Activated CD4-positive, alpha-beta T cell treated with anti-CD3 and anti-CD28 coated beads for 36 hours (primary cell): ENCODE measurements at regions not wholly inside any gene's neighbourhood (a gene's known extent, or its start where the extent isn't known, plus 50 kb on each side); places are given as distances from the start of the nearest gene placed in this dataset.
"Not testable (repeated sequence)": the region's sequence is repeated elsewhere in the genome, so short reads cannot be mapped to it uniquely, and the experiment has no call there.

Experiments used
- ATAC-seq: fragments of 200-7000 bp; cut with Tn5 transposase; one replicate; pipeline ENCODE4 v1.10.0; 2021; ENCODE audit warnings: mild to moderate bottlenecking, moderate library complexity
- CTCF ChIA-PET: fragments of 350-600 bp; sonication (Branson Sonifier 250); formaldehyde crosslinking; loops from one replicate; lab custom pipeline; 2021; ENCODE audit warnings: antibody characterized with exemption; lab: Charles Lee
- POLR2A ChIA-PET: fragments of 350-600 bp; sonication (Branson Sonifier 250); formaldehyde crosslinking; loops from one replicate; lab custom pipeline; 2021; ENCODE audit warnings: antibody characterized with exemption, inconsistent platforms; lab: Charles Lee
- DNase-seq: peaks from one replicate; pipeline ENCODE4 v3.0.0-alpha.2; 2020
- H3K27ac Mint-ChIP-seq: one replicate; pipeline ENCODE4 v1.8.0; 2021; ENCODE audit warnings: mixed read lengths
- H3K27me3 Mint-ChIP-seq: one replicate; pipeline ENCODE4 v1.8.0; 2021; ENCODE audit warnings: mixed read lengths
- H3K36me3 Mint-ChIP-seq: one replicate; pipeline ENCODE4 v1.8.0; 2021; ENCODE audit warnings: low read depth, mixed read lengths
- H3K4me1 Mint-ChIP-seq: one replicate; pipeline ENCODE4 v1.8.0; 2021; ENCODE audit warnings: mixed read lengths
- H3K4me3 Mint-ChIP-seq: one replicate; pipeline ENCODE4 v1.8.0; 2021; ENCODE audit warnings: mild to moderate bottlenecking, moderate library complexity, mixed read lengths
- H3K9me3 Mint-ChIP-seq: one replicate; pipeline ENCODE4 v1.8.0; 2021; ENCODE audit warnings: low read depth, mixed read lengths
- intact Hi-C, 2 experiments: fragments of 100-400 bp; cut with DNase I in 1 of 2; cut with micrococcal nuclease in 1 of 2; formaldehyde crosslinking; loops; one replicate each; pipeline versions ENCODE4 v1.14.2 to v1.15.1; 2022 to 2024; cut with DNase I, micrococcal nuclease

DNA sequence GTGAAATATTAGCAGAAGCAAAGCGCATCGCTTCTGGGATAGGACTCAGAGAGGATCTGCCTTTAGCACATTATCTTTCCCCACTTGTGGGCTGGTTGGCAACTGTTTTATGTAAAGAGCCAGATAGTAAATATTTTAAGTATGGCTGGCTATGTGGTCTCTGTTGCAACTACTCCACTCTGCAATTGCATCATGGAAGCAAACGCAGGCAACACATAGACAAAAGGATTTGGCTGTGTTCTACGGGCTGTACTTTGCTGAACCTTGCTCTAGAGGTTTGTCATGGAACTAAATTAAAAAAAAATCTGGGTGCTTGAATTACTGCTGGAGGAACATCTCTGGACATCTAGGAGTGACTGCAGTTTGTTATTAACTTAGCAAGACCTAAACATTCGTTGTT is 307.8 kb upstream of the TPK1 start:
- CTCF ChIA-PET, result no interaction called here
- H3K27me3 Mint-ChIP-seq, result no peaks in the 10 kb centered on the region
- no peaks in the 10 kb centered on the region for H3K36me3 Mint-ChIP-seq
- intact Hi-C loops, result no loop called here
- no peak overlapping the region for H3K4me3 Mint-ChIP-seq
- H3K27ac Mint-ChIP-seq, result no peak overlapping the region
- H3K4me1 Mint-ChIP-seq, result no peaks in the 10 kb centered on the region
- ATAC-seq (no peak), DNase-seq (no peak)
- H3K9me3 Mint-ChIP-seq, result no peaks in the 10 kb centered on the region
- POLR2A ChIA-PET, result no interaction called here

DNA sequence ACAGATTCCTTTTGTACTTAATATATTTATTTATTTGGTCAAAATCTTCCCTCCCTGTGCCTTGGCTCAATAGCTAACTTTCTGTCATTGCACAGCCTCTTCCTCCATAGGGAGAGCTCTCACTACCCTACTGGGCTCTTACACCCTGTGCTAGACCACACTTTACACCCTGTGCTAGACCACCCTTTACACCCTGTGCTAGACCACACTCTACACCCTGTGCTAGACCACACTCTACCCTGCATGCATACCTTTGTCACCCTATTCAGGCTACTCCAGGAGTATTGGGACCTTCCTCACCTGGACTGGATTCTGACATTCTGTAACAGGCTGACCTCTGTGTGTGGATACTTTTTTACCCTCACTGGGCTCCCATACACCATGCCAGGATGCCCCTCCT is 298.5 kb upstream of the TPK1 start:
- intact Hi-C loops, result no loop called here
- Mint-ChIP-seq H3K9me3 (no peaks in the 10 kb centered on the region), H3K36me3 (no peaks in the 10 kb centered on the region), H3K4me3 (no peak overlapping the region), H3K27ac (no peak overlapping the region), H3K4me1 (no peaks in the 10 kb centered on the region), H3K27me3 (peaks cover 3% of the 10 kb centered on the region)
- ChIA-PET CTCF (interaction anchor here (1.0 kb wide), 1 partner anchor 42 kb away, joined by 3 read pairs; no protein-coding TSS in a partner anchor), POLR2A (no interaction called here)
- ATAC-seq (no peak), DNase-seq (no peak)

DNA sequence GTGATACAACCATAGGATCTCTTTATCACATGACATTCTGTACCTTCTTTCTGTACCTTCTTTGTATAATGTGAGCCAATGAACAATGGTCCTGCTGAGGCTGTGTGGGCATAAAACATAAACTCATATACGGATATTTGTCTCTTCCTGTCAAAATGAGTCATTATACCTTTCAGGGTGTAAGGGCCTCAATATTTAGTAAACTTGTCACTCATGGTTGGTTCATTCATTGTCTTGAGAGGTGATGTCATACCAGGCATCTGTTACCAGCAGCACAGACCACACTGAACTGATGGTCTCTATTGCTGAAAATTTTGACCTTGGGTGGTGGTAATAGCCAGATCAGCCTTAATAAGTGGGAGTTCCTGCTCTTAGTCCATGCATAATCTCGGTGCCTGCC is 287.6 kb upstream of the TPK1 start:
- intact Hi-C loops, result no loop called here
- peaks cover 4% of the 10 kb centered on the region for H3K9me3 Mint-ChIP-seq
- no peaks in the 10 kb centered on the region for H3K36me3 Mint-ChIP-seq
- no peaks in the 10 kb centered on the region for H3K4me1 Mint-ChIP-seq
- no peak overlapping the region for H3K4me3 Mint-ChIP-seq
- no peak overlapping the region for H3K27ac Mint-ChIP-seq
- ChIA-PET CTCF (interaction anchor here (0.6 kb wide), 1 partner anchor 15 kb away, joined by 3 read pairs; no protein-coding TSS in a partner anchor), POLR2A (no interaction called here)
- peaks cover 3% of the 10 kb centered on the region for H3K27me3 Mint-ChIP-seq
- DNase-seq (no peak), ATAC-seq (no peak)

DNA sequence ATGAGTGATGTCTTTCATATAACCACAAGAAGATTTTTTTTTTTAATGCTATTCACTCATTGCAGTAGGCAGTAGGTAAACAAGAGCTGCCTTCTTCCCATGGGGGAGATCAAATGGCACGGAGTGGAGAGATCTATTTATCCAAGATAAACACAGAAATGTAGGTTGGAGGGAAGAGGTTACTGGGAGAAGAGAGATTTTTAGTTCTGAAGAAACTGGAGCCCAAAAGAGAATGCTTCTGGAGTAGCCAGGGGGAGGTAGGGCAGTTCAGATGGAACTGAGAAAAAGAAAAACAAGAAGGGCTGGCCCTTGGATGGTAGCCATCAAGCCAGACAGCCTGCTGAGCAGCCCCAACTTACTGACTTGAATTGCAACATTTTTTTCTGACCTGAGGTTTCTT is 270.1 kb upstream of the TPK1 start:
- Mint-ChIP-seq H3K36me3 (no peaks in the 10 kb centered on the region), H3K4me1 (no peaks in the 10 kb centered on the region), H3K4me3 (no peak overlapping the region), H3K27me3 (peaks cover 2% of the 10 kb centered on the region), H3K9me3 (no peaks in the 10 kb centered on the region), H3K27ac (no peak overlapping the region)
- ChIA-PET CTCF (no interaction called here), POLR2A (no interaction called here)
- intact Hi-C loops, result no loop called here
- DNase-seq, result no peak
- no peak for ATAC-seq

DNA sequence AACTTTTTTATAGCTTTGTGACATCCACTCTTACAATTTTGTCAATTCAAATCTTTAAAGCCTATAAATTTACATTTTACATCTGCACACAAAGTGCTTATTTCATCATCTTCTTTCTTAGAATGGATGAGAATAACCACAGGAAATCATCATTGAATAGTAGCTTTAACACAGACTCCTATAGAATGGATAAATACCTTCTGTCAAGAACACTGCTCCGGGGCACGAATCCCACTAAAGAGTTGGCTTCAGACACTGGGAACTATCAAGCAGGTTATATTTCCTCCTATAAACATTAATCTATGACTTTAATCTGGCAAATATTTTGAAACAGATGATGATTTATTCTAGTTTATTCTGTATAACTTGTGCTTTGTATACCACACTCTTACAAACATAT is 269.7 kb upstream of the TPK1 start:
- Mint-ChIP-seq H3K27me3 (peaks cover 5% of the 10 kb centered on the region), H3K9me3 (no peaks in the 10 kb centered on the region), H3K27ac (no peak overlapping the region), H3K4me1 (no peaks in the 10 kb centered on the region), H3K4me3 (no peak overlapping the region), H3K36me3 (no peaks in the 10 kb centered on the region)
- DNase-seq (no peak), ATAC-seq (no peak)
- intact Hi-C loops, result no loop called here
- ChIA-PET CTCF (interaction anchor here (1.0 kb wide), 1 partner anchor 8 kb away, joined by 3 read pairs; no protein-coding TSS in a partner anchor), POLR2A (no interaction called here)

DNA sequence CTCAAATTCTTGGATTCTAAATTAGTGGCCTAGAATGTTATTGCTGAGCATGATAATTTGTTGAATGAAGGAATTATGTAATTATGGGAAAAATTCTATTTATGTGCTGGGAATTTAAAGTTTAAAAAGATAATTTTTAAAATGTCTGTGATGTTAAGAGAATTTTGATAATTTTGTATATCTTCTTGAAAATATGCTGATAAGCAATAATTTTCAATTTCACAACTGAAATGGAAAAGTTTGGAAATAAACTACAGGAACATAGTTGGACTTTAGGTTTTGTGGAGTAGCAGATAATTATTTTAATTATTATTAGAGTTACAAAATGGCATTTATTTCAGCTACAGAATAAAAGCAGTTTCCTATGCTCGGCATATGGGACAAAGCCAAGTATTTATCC is 268.5 kb upstream of the TPK1 start:
- H3K27me3 Mint-ChIP-seq, result peaks cover 5% of the 10 kb centered on the region
- no peak overlapping the region for H3K4me3 Mint-ChIP-seq
- H3K27ac Mint-ChIP-seq, result no peak overlapping the region
- no peaks in the 10 kb centered on the region for H3K4me1 Mint-ChIP-seq
- intact Hi-C loops, result no loop called here
- POLR2A ChIA-PET, result no interaction called here
- DNase-seq, result no peak
- H3K36me3 Mint-ChIP-seq, result no peaks in the 10 kb centered on the region
- H3K9me3 Mint-ChIP-seq, result no peaks in the 10 kb centered on the region
- no peak for ATAC-seq
- CTCF ChIA-PET, result no interaction called here

DNA sequence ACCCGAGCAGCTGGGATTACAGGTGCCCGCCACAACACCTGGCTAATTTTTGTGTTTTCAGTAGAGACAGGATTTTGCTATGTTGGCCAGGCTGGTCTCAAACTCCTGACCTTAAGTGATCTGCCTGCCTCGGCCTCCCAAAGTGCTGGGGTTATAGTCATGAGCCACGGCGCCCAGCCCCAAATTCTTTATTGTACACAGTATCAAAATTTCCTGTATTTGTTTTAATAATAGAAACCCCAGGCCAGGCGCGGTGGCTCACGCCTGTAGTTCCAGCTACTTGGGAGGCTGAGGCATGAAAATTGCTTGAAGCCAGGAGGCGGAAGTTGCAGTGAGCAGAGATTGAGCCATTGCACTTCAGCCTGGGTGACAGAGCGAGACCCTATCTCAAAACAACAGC is 266.3 kb upstream of the TPK1 start:
- intact Hi-C loops, CTCF ChIA-PET, H3K4me3 Mint-ChIP-seq, H3K4me1 Mint-ChIP-seq, H3K36me3 Mint-ChIP-seq, DNase-seq, ATAC-seq, H3K9me3 Mint-ChIP-seq, H3K27me3 Mint-ChIP-seq, H3K27ac Mint-ChIP-seq: not testable (repeated sequence)
- POLR2A ChIA-PET, result interaction anchor here (0.5 kb wide), 1 partner anchor 9 kb away, joined by 3 read pairs; no protein-coding TSS in a partner anchor

DNA sequence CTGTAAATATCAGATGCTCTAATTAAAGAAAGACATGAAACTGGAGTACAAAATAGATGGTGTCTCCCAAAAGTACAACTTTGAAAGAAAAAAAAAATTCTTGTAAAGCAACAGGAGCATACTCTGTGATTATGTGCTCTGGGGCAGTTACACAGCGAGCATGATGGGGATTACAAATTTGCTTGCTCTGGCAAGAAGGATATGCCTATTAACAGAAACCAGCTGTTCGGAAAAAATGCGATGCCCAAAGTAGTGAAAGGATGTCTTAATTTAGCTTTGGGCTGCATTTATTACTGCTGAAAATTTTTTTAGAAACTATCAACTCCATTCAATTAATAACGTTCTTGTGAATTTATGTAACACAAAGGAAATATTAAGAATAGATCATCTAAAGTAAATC is 256.9 kb upstream of the TPK1 start:
- H3K27ac Mint-ChIP-seq, result no peak overlapping the region
- DNase-seq, result no peak
- H3K9me3 Mint-ChIP-seq, result no peaks in the 10 kb centered on the region
- no peak overlapping the region for H3K4me3 Mint-ChIP-seq
- peaks cover 8% of the 10 kb centered on the region for H3K27me3 Mint-ChIP-seq
- H3K36me3 Mint-ChIP-seq, result no peaks in the 10 kb centered on the region
- ATAC-seq, result no peak
- ChIA-PET CTCF (no interaction called here), POLR2A (interaction anchor here (0.7 kb wide), 1 partner anchor 9 kb away, joined by 3 read pairs; no protein-coding TSS in a partner anchor)
- intact Hi-C loops, result no loop called here
- H3K4me1 Mint-ChIP-seq, result no peaks in the 10 kb centered on the region

DNA sequence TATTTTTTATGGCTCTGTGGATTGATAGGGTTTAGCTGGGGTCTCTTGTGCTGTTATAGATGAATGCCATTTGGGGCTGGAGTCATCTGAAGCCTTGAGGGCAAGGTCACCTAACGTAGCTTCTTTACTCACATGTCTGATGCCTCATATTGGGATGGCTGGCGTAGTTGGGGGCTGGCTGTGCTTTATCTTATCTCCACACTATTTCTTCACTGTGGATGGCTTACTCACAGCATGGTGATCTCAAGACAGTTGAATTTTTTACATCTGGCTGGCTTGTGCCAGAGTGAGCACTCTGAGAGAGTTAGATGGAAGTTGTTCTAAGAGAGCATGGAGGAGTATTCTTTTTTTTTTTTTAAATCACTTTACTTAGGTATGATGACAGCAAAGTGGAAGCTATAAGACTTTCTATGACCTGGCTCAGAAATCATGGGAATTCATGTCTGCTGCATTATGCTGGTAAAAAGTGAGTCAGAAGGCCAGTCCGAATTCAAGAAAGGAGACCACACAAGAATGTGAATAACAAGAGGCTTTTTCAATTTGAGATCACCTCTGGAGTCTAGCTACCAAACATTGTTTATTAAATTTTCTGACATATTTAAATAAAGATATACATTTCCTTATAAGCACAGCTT is 252.4 kb upstream of the TPK1 start:
- POLR2A ChIA-PET, result no interaction called here
- no peak for ATAC-seq

DNA sequence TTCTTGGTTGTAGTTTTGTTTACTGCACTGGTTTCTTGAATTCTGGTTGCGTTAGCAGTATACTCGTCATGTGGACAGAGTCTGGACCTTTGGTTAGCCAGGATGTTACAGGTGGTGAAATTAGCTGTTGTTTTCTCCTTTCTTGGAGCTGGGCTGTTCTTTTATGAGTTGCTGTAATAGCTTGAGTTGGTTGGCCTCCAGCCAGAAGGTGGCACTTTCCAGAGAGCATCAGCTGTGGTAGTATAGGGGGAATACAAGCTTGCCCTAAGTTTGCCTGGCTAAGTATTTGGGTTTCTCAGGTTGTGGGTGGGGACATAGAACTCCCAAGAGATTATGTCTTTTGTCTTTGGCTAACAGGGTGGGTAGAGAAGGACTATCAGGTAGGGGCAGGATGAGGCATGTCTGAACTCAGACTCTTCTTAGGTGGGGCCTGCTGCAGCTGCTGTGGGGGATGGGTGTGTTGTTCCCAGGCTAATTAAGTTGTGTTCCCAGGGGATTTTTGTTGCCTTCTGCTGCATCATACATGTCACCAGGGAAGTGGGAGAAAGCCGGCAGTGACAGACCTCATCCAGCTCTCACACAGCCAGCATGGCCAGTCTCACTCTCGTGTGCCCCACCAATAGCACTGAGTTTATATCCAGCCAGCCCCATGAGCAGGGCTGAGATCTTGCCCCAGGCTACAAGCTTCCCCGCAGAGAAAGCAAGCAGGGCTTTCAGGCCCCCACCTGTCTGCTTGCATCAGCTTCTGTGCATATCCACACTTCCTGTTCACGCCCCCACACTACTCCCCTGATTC is 246.7 kb upstream of the TPK1 start:
- Mint-ChIP-seq H3K36me3 (no peaks in the 10 kb centered on the region), H3K4me1 (no peaks in the 10 kb centered on the region), H3K4me3 (no peak overlapping the region), H3K9me3 (no peaks in the 10 kb centered on the region), H3K27me3 (peaks cover 11% of the 10 kb centered on the region), H3K27ac (no peak overlapping the region)
- POLR2A ChIA-PET, result no interaction called here
- CTCF ChIA-PET, result interaction anchor here (0.6 to 0.7 kb wide), 2 partner anchors 43 to 459 kb away, joined by 3 to 4 read pairs; no protein-coding TSS in a partner anchor
- ATAC-seq (no peak), DNase-seq (no peak)
- intact Hi-C loops, result no loop called here

More for the DNA sequence above, 252.4 kb upstream of the TPK1 start:
- no peaks in the 10 kb centered on the region for H3K36me3 Mint-ChIP-seq
- no peak for DNase-seq
- H3K27me3 Mint-ChIP-seq, result peaks cover 6% of the 10 kb centered on the region
- no peak overlapping the region for H3K4me3 Mint-ChIP-seq
- H3K4me1 Mint-ChIP-seq, result no peaks in the 10 kb centered on the region
- intact Hi-C loops, result no loop called here
- CTCF ChIA-PET, result interaction anchor here (0.6 to 1.1 kb wide), 2 partner anchors 27 to 51 kb away, joined by 3 to 4 read pairs; no protein-coding TSS in a partner anchor
- H3K27ac Mint-ChIP-seq, result no peak overlapping the region
- no peaks in the 10 kb centered on the region for H3K9me3 Mint-ChIP-seq

DNA sequence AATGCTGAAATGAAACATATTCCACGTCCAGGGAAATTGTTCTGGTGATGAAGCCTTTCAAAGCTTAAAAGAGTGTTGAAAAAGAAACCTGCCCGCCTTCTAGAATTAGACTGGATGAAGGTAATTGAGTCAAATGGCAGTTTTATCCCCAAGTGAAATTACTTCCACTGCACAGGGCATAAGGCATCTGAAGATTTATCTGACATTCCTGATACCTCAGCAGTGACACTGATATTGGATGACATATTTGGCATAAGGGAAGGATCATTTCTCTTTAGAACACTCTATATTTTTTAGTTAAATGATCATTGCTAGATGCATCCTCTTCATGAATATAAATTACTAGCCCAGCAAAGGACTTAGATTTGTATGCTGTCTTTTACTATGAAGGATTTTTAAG is 229.6 kb upstream of the TPK1 start:
- Mint-ChIP-seq H3K4me3 (no peak overlapping the region), H3K27me3 (no peaks in the 10 kb centered on the region), H3K36me3 (no peaks in the 10 kb centered on the region), H3K9me3 (no peaks in the 10 kb centered on the region), H3K27ac (no peak overlapping the region), H3K4me1 (no peaks in the 10 kb centered on the region)
- DNase-seq (no peak), ATAC-seq (no peak)
- POLR2A ChIA-PET, result no interaction called here
- CTCF ChIA-PET, result interaction anchor here (0.6 kb wide), 1 partner anchor 19 kb away, joined by 3 read pairs; no protein-coding TSS in a partner anchor
- intact Hi-C loops, result no loop called here

DNA sequence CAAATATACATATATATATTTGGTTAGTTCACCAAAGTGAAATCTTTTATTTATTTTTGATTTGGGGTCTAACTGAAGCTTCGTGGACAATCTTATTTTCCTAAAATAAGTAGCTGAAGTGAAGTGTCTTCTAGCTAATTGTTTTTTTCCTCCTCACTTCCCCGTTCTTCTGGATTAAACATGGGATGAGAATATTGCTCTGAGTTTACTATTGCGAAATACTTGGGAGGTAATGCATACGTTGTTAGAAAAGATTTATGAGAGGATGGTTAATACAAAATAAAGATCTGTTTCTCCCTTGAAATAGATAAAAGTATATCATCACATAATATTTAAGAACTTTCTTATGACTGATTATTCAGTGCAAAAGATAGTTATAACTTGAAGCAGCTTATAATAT is 228.3 kb upstream of the TPK1 start:
- POLR2A ChIA-PET, result no interaction called here
- Mint-ChIP-seq H3K4me3 (no peak overlapping the region), H3K4me1 (no peaks in the 10 kb centered on the region), H3K36me3 (no peaks in the 10 kb centered on the region), H3K27ac (no peak overlapping the region), H3K9me3 (no peaks in the 10 kb centered on the region), H3K27me3 (no peaks in the 10 kb centered on the region)
- ATAC-seq (no peak), DNase-seq (no peak)
- intact Hi-C loops, result no loop called here
- CTCF ChIA-PET, result no interaction called here
